ENCODE measurements at regions not wholly inside any gene's neighbourhood (a gene's known extent, or its start where the extent isn't known, plus 50 kb on each side); places are given as distances from the start of the nearest gene placed in this dataset.

DNA sequence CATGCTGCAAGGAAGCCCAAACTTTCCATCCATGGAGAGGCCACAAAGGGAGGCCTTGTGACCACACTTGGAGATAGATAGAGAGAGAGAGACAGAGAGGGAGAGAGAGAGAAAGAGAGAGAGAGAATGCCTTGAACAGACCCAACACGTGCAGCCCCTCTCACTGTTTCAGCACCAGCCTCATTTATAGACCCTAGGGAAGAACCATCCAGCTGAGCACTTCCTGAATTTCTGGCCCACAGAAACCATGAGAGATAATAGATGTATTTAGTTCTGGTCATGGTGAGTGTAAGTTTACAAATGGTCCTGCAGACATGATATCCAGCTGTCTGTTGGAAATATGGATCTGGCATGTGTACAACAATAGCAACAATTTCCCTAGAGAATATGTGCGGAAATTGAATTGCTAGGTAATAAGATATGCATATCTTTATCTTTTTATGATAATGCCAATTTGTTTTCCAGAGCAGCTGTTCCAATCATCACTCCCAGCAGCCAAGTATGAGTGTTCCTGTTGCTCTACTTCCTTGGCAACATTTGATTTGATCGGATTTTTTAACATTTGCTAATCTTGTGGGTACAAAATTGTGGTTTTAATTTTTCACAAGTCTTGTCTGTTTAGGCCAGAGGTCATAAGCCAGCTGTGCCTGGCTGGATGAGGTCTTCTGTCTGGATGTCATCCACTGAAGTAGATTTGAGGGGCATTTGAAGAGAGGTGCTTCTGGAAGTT, 217.3 kb upstream of the IL12B start:
- TF ChIP-seq POLR2AphosphoS5 (IDR thresholded peaks at IDR 0.05) (no peak), POLR2A (IDR thresholded peaks at IDR 0.05) (no peak)
- TF ChIP-seq, protein P1, sequence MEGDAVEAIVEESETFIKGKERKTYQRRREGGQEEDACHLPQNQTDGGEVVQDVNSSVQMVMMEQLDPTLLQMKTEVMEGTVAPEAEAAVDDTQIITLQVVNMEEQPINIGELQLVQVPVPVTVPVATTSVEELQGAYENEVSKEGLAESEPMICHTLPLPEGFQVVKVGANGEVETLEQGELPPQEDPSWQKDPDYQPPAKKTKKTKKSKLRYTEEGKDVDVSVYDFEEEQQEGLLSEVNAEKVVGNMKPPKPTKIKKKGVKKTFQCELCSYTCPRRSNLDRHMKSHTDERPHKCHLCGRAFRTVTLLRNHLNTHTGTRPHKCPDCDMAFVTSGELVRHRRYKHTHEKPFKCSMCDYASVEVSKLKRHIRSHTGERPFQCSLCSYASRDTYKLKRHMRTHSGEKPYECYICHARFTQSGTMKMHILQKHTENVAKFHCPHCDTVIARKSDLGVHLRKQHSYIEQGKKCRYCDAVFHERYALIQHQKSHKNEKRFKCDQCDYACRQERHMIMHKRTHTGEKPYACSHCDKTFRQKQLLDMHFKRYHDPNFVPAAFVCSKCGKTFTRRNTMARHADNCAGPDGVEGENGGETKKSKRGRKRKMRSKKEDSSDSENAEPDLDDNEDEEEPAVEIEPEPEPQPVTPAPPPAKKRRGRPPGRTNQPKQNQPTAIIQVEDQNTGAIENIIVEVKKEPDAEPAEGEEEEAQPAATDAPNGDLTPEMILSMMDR (IDR thresholded peaks at IDR 0.05): no peak

Data from breast epithelium (tissue), 3 donors.